Activated T-helper 17 cell treated with anti-CD3 and anti-CD28 coated beads, Interleukin-2, amount 50 U/mL, for 72 hours (primary cell): ENCODE measurements at regions not wholly inside any gene's neighbourhood (a gene's known extent, or its start where the extent isn't known, plus 50 kb on each side); places are given as distances from the start of the nearest gene placed in this dataset.

Source experiments
- ATAC-seq: fragments of 150-1000 bp; cut with Tn5 transposase; replicated peaks from 2 replicates; pipeline ENCODE4 v1.10.0; 2021; ENCODE audit warnings: mild to moderate bottlenecking, moderate library complexity
- H3K27ac Mint-ChIP-seq: one replicate; pipeline ENCODE4 v1.8.0; 2022; ENCODE audit warnings: mixed read lengths
- H3K27me3 Mint-ChIP-seq: one replicate; pipeline ENCODE4 v1.8.0; 2022; ENCODE audit warnings: mixed read lengths
- H3K36me3 Mint-ChIP-seq: one replicate; pipeline ENCODE4 v1.8.0; 2022; ENCODE audit warnings: low read depth, mild to moderate bottlenecking, mixed read lengths
- H3K4me1 Mint-ChIP-seq: one replicate; pipeline ENCODE4 v1.8.0; 2022; ENCODE audit warnings: mixed read lengths
- H3K4me3 Mint-ChIP-seq: one replicate; pipeline ENCODE4 v1.8.0; 2022; ENCODE audit warnings: mild to moderate bottlenecking, mixed read lengths
- H3K9me3 Mint-ChIP-seq: one replicate; pipeline ENCODE4 v1.8.0; 2022; ENCODE audit warnings: mixed read lengths

- Mint-ChIP-seq H3K36me3 (no peaks in the 10 kb centered on the region), H3K4me1 (peaks cover 19% of the 10 kb centered on the region), H3K27ac (no peak overlapping the region), H3K9me3 (peaks cover 14% of the 10 kb centered on the region), H3K27me3 (no peaks in the 10 kb centered on the region), H3K4me3 (no peak overlapping the region)
- ATAC-seq = no peak
These were observed 50.5 kb upstream of the PRDM1 start for GRCh38 chr6:106035655-106036054.

DNA sequence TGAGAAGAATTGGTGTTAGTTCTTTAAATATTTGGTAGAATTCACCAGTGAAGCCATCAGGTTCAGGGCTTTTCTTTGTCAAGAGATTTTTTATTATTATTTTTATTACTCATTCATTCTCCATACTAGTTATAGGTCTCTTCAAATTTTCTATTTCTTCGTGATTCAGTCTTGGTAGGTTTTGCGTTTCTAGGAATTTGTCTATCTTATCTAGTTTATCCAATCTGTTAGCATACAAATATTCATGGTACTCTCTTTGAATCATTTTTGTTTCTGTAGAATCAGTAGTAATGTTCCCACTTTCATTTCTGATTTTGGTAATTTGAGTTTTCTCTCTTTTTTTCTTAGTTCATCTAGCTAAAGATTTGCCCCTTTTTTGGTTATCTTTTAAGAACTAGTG is 52.3 kb upstream of the PRDM1 start:
- Mint-ChIP-seq H3K9me3 (peaks cover 14% of the 10 kb centered on the region), H3K27ac (no peak overlapping the region), H3K36me3 (no peaks in the 10 kb centered on the region), H3K27me3 (no peaks in the 10 kb centered on the region), H3K4me3 (no peak overlapping the region), H3K4me1 (peaks cover 19% of the 10 kb centered on the region)
- ATAC-seq = peak; percentile 60

DNA sequence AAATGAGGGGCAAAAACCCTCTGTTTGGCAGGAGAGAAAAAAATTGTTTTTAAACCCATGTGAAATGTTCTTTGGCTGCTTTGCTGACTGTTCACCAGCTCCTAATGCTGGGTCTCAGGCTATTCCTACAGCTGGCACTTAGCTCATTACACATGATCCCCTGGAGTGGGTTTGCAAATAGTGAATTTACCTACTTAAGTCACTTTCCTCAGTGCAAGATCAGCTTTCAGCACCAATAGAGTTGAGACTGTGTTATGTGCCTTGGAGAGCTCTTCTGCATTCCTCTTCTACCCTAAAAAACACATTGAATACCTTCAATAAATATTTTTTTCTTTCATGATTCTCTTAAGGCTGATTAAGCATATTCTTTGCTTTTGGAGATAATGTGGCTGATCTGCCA is 58.4 kb upstream of the PRDM1 start:
- H3K4me3 Mint-ChIP-seq = no peak overlapping the region
- H3K27me3 Mint-ChIP-seq = peaks cover 6% of the 10 kb centered on the region
- H3K9me3 Mint-ChIP-seq = no peaks in the 10 kb centered on the region
- ATAC-seq = no peak
- H3K4me1 Mint-ChIP-seq = peaks cover 10% of the 10 kb centered on the region
- no peak overlapping the region for H3K27ac Mint-ChIP-seq
- H3K36me3 Mint-ChIP-seq = no peaks in the 10 kb centered on the region

DNA sequence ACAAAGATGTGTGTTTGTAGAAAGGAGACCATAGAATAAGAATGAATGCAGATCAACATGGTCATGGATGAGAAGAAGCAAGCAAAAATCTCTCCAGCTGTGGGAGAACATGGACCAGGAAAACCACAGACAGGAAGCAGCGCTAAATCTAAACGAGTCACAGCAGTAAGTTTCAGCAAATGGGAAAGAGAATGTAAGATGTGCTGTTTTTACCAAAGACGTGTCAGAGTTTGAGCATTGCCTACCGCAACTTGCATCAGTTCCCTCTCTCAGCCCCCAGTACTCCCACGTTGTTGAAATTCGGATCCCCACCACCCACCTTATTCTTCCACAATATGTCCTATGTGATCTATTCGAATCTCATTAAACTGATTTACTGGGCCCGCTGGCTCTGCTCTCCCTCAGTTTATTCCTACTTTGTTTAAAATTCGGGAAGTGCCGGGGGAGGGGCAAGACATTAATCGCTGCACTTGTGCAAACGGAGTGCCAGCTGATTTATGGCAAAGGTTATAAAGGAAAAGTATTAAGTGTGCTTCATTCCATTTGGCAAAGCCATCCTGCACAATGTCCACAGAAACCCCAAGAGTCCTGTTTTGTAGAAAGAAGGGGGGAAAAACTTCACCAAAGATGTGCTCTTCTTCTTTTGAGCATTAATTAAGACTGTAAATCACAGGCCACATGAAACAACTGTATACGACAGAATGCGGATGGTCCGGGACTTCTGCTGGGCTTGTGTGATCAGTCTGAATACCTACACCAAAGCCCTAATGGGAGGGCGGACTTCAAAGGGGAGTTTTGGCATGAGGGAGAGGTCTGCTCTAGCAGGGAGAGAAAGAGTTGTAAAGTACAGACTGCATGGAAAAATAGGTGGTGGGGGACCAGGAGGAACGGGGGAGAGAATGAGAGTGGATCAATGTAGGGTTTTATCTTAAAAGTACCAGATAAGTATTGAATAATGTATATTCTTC is 59.1 kb upstream of the PRDM1 start:
- H3K4me3 Mint-ChIP-seq = no peak overlapping the region

DNA sequence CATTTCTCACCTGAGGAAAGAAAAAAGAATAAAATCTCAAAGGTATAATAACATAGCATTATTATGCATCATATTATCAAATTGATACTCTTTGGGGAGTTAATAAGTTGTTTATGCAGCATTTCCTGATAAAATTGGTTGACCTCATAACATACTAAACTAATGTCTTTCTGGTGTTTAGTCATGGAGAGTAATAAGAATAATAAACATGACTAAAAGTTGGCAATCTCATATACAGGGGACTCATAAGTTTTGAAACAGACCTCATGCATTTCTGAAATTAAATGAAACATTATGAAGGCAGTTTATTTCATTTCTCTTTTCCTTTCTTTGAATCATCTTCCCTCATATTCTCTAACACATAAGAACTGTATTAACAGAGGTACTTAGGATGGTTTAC is 60.5 kb upstream of the PRDM1 start:
- Mint-ChIP-seq H3K4me1 (peaks cover 10% of the 10 kb centered on the region), H3K27me3 (peaks cover 7% of the 10 kb centered on the region), H3K4me3 (no peak overlapping the region), H3K27ac (no peak overlapping the region), H3K36me3 (no peaks in the 10 kb centered on the region), H3K9me3 (no peaks in the 10 kb centered on the region)
- ATAC-seq = peak; percentile 60

More for the DNA sequence above, 59.1 kb upstream of the PRDM1 start:
- no peaks in the 10 kb centered on the region for H3K36me3 Mint-ChIP-seq
- no peaks in the 10 kb centered on the region for H3K9me3 Mint-ChIP-seq
- ATAC-seq = no peak
- H3K27ac Mint-ChIP-seq = no peak overlapping the region
- H3K27me3 Mint-ChIP-seq = peaks cover 7% of the 10 kb centered on the region
- peaks cover 10% of the 10 kb centered on the region for H3K4me1 Mint-ChIP-seq

DNA sequence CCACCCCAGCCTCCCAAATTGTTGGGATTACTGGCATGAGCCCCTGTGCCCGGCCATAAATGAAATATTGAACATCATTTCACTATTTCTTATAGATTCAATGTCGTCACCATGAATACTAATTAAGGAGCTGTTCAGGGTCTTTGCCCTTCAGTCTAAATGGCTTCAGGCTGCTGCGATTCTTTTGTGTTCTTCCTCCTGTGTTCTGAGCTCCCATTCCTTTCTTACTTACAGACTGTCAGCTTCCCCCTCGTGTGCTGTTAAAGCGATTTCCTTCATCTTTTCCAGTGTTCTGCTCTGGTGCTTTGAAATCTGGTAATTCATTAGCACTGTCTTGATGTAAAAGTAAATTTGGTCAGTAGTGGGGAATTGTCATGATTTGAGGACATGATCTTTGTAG is 63.3 kb upstream of the PRDM1 start:
- no peak overlapping the region for H3K4me3 Mint-ChIP-seq
- H3K4me1 Mint-ChIP-seq = peaks cover 10% of the 10 kb centered on the region
- no peaks in the 10 kb centered on the region for H3K9me3 Mint-ChIP-seq
- no peaks in the 10 kb centered on the region for H3K36me3 Mint-ChIP-seq
- peaks cover 7% of the 10 kb centered on the region for H3K27me3 Mint-ChIP-seq
- no peak for ATAC-seq
- H3K27ac Mint-ChIP-seq = no peak overlapping the region

GRCh38 chr6:106017454-106017853 is 68.7 kb upstream of the PRDM1 start:
- H3K4me3 Mint-ChIP-seq = no peak overlapping the region
- no peaks in the 10 kb centered on the region for H3K9me3 Mint-ChIP-seq
- H3K27ac Mint-ChIP-seq = no peak overlapping the region
- ATAC-seq = no peak
- no peaks in the 10 kb centered on the region for H3K36me3 Mint-ChIP-seq
- H3K27me3 Mint-ChIP-seq = peaks cover 3% of the 10 kb centered on the region
- H3K4me1 Mint-ChIP-seq = no peaks in the 10 kb centered on the region

DNA sequence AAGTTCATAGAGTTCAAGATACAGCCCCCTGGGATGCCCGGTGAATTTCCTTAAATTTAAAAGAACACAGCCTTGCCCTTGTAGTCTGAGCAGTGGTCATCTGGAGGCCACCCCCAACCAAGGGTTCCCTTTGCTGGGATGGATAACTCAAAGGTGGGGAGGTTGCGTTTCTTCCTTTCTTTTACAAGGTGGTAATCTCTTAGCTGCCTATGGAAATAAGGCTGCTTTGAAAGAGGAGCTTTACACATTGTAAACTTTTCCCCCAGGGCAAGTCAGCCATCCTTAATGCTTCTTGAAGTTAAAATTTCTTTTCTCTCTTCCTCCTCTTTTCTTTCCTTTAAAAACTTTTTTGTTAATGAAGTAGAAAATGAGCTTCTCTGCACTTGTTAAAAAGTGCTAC is 71.2 kb upstream of the PRDM1 start:
- Mint-ChIP-seq H3K4me3 (no peak overlapping the region), H3K36me3 (no peaks in the 10 kb centered on the region), H3K27me3 (peaks cover 3% of the 10 kb centered on the region), H3K4me1 (no peaks in the 10 kb centered on the region), H3K9me3 (no peaks in the 10 kb centered on the region), H3K27ac (no peak overlapping the region)
- ATAC-seq = no peak

- no peak for ATAC-seq
- no peaks in the 10 kb centered on the region for H3K36me3 Mint-ChIP-seq
These were observed 74.7 kb upstream of the PRDM1 start for GRCh38 chr6:106011476-106011875.

GRCh38 chr6:106005954-106006353 is 80.2 kb upstream of the PRDM1 start:
- H3K27me3 Mint-ChIP-seq = peaks cover 13% of the 10 kb centered on the region
- no peaks in the 10 kb centered on the region for H3K36me3 Mint-ChIP-seq

More at GRCh38 chr6:106011476-106011875, 74.7 kb upstream of the PRDM1 start:
- H3K27me3 Mint-ChIP-seq = peaks cover 6% of the 10 kb centered on the region
- H3K4me1 Mint-ChIP-seq = no peaks in the 10 kb centered on the region
- H3K9me3 Mint-ChIP-seq = no peaks in the 10 kb centered on the region
- no peak overlapping the region for H3K27ac Mint-ChIP-seq
- H3K4me3 Mint-ChIP-seq = no peak overlapping the region

GRCh38 chr6:106005013-106005412 is 81.1 kb upstream of the PRDM1 start:
- H3K9me3 Mint-ChIP-seq = no peaks in the 10 kb centered on the region
- no peaks in the 10 kb centered on the region for H3K36me3 Mint-ChIP-seq
- ATAC-seq = no peak
- peaks cover 15% of the 10 kb centered on the region for H3K27me3 Mint-ChIP-seq
- H3K27ac Mint-ChIP-seq = no peak overlapping the region
- H3K4me1 Mint-ChIP-seq = no peaks in the 10 kb centered on the region
- no peak overlapping the region for H3K4me3 Mint-ChIP-seq

More at GRCh38 chr6:106005954-106006353, 80.2 kb upstream of the PRDM1 start:
- Mint-ChIP-seq H3K27ac (no peak overlapping the region), H3K4me3 (no peak overlapping the region), H3K9me3 (no peaks in the 10 kb centered on the region), H3K4me1 (no peaks in the 10 kb centered on the region)
- ATAC-seq = no peak

GRCh38 chr6:106003268-106003987 is 82.7 kb upstream of the PRDM1 start:
- no peaks in the 10 kb centered on the region for H3K36me3 Mint-ChIP-seq
- no peaks in the 10 kb centered on the region for H3K4me1 Mint-ChIP-seq
- H3K27ac Mint-ChIP-seq = no peak overlapping the region
- H3K9me3 Mint-ChIP-seq = no peaks in the 10 kb centered on the region
- no peak for ATAC-seq
- H3K4me3 Mint-ChIP-seq = no peak overlapping the region
- peaks cover 15% of the 10 kb centered on the region for H3K27me3 Mint-ChIP-seq

DNA sequence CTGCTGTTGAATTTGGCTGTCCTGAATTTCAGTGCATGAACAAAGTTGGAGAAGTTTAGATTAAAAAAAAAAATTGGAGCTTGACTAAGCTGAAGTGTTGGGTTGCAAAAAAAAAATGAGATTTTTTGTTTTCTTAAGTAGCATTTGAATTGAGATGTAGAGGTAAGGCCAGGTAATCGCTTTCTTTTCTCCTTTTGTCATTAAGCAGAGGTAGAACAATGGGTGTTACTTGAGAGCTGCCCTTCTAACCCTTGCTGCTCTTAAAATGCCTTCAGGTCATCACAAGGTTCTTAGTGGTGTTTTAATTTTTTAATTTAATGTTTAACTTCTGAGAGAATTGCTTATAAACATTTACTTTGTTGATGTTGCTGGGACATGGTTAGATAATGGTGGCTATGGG is 84.1 kb upstream of the PRDM1 start:
- H3K27me3 Mint-ChIP-seq = peaks cover 21% of the 10 kb centered on the region
- H3K36me3 Mint-ChIP-seq = no peaks in the 10 kb centered on the region
- no peak overlapping the region for H3K27ac Mint-ChIP-seq
- no peak for ATAC-seq
- H3K9me3 Mint-ChIP-seq = no peaks in the 10 kb centered on the region
- H3K4me1 Mint-ChIP-seq = no peaks in the 10 kb centered on the region
- no peak overlapping the region for H3K4me3 Mint-ChIP-seq

- H3K9me3 Mint-ChIP-seq = no peaks in the 10 kb centered on the region
- ATAC-seq = no peak
- H3K27ac Mint-ChIP-seq = no peak overlapping the region
- H3K4me1 Mint-ChIP-seq = no peaks in the 10 kb centered on the region
- H3K36me3 Mint-ChIP-seq = no peaks in the 10 kb centered on the region
- no peak overlapping the region for H3K4me3 Mint-ChIP-seq
- H3K27me3 Mint-ChIP-seq = peaks cover 18% of the 10 kb centered on the region
These were observed 85.2 kb upstream of the PRDM1 start for GRCh38 chr6:106000935-106001334.

DNA sequence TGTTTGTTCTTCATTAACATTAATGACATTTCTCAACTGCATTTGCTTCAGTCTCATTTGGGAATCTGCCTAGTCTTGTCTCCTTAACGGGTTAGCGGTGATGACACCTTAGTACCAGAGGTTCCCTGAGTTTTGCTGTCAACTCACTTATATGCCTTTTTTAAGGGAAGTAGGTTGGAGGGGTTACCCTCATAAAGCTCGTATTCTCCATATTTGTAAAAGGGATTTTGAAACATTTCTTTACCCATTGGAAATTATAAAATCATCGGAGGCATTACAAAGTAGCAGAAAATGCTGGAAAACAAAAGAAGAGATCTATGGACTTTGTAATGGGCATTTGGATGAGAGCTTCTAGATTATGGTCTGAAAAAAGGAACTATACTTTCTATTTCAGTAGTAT is 88.7 kb upstream of the PRDM1 start:
- no peak overlapping the region for H3K4me3 Mint-ChIP-seq
- peaks cover 6% of the 10 kb centered on the region for H3K36me3 Mint-ChIP-seq
- H3K27ac Mint-ChIP-seq = no peak overlapping the region
- no peaks in the 10 kb centered on the region for H3K9me3 Mint-ChIP-seq
- no peak for ATAC-seq
- H3K27me3 Mint-ChIP-seq = peaks cover 17% of the 10 kb centered on the region
- H3K4me1 Mint-ChIP-seq = peaks cover 11% of the 10 kb centered on the region
